Gastroesophageal sphincter (tissue), 3 donors: ENCODE measurements at regions not wholly inside any gene's neighbourhood (a gene's known extent, or its start where the extent isn't known, plus 50 kb on each side); places are given as distances from the start of the nearest gene placed in this dataset.

ENCODE experiments used
- EP300 ChIP-seq: sonication (generic); formaldehyde crosslinking; IDR thresholded peaks from one replicate; pipeline ENCODE4 v1.6.1; 2017; ENCODE audit warnings: antibody characterized with exemption, mild to moderate bottlenecking
- POLR2A ChIP-seq, 2 donors: fragments of 450-650 bp; IDR thresholded peaks; one replicate each; pipeline ENCODE4 v1.6.1; 2017; ENCODE audit warnings: antibody characterized with exemption in 2 of 2, mild to moderate bottlenecking in 2 of 2, moderate library complexity in 1 of 2
- POLR2AphosphoS5 ChIP-seq: sonication (generic); formaldehyde crosslinking; IDR thresholded peaks from one replicate; pipeline ENCODE4 v1.6.1; 2017; ENCODE audit warnings: antibody characterized with exemption
- TF ChIP-seq, protein P1 (sequence below), 4 experiments: fragments of 200-600 bp in 2 of 4; fragments of 450-650 bp in 2 of 4; sonication (generic) in 1 of 4; IDR thresholded peaks; one replicate each; pipeline ENCODE4 v1.5.1; 2017 to 2019; ENCODE audit warnings: antibody characterized with exemption in 4 of 4, mild to moderate bottlenecking in 2 of 4, moderate library complexity in 2 of 4

DNA sequence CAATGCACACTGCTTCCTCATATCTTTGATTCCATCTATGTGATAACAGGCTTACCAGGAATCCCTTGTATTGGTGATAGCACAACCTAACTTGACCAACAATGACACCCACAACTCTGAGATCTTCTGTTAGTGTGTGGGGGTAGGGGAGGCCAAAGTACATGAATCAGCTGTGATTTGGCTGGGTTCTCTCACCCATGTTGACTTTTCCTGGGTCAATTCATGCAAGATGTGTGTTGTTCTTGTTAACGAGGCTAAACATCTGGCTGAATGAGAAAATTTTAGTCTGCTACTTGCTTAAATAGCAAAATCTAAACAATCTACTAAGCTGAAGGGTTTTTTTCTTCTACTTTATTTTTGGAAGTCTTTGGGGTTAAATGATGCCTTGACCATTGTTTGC is 341.2 kb upstream of the SLC14A2 start:
- TF ChIP-seq, protein P1, sequence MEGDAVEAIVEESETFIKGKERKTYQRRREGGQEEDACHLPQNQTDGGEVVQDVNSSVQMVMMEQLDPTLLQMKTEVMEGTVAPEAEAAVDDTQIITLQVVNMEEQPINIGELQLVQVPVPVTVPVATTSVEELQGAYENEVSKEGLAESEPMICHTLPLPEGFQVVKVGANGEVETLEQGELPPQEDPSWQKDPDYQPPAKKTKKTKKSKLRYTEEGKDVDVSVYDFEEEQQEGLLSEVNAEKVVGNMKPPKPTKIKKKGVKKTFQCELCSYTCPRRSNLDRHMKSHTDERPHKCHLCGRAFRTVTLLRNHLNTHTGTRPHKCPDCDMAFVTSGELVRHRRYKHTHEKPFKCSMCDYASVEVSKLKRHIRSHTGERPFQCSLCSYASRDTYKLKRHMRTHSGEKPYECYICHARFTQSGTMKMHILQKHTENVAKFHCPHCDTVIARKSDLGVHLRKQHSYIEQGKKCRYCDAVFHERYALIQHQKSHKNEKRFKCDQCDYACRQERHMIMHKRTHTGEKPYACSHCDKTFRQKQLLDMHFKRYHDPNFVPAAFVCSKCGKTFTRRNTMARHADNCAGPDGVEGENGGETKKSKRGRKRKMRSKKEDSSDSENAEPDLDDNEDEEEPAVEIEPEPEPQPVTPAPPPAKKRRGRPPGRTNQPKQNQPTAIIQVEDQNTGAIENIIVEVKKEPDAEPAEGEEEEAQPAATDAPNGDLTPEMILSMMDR (IDR thresholded peaks at IDR 0.05), result no peak
- TF ChIP-seq EP300 (no peak), POLR2A (IDR thresholded peaks at IDR 0.05) (no peak), POLR2AphosphoS5 (no peak)
